CD4-positive, alpha-beta T cell treated with Interferon gamma for 1 hour (primary cell): ENCODE measurements at regions not wholly inside any gene's neighbourhood (a gene's known extent, or its start where the extent isn't known, plus 50 kb on each side); places are given as distances from the start of the nearest gene placed in this dataset.

Source experiments
- DNase-seq: peaks from one replicate; pipeline ENCODE4 v3.0.0-alpha.2; 2020

- DNase-seq: no peak
Observed at GRCh38 chr5:173808079-173808808, 79.9 kb upstream of the CPEB4 start.

DNA sequence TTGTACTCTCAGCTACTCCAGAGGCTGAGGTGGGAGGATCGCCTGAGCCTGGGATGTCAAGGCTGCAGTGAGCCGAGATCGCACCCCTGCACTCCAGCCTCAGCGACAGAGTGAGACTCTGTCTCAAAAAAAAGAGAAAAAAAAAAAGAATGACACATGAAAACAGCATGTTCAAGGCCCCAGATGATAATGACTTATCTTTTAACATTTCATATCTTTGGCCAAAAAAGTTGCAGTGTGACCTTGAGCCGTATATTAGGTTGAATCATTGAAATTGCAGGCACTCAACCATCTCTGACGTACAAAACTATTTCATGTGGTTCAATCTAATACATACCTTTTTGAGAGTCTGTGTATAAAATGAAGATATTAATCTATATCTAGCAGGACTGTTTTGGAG, 79.1 kb upstream of the CPEB4 start:
- DNase-seq: no peak

- no peak for DNase-seq
Observed at GRCh38 chr5:173812811-173813550, 75.2 kb upstream of the CPEB4 start.

GRCh38 chr5:173814053-173814452, 74.1 kb upstream of the CPEB4 start:
- DNase-seq: no peak

DNA sequence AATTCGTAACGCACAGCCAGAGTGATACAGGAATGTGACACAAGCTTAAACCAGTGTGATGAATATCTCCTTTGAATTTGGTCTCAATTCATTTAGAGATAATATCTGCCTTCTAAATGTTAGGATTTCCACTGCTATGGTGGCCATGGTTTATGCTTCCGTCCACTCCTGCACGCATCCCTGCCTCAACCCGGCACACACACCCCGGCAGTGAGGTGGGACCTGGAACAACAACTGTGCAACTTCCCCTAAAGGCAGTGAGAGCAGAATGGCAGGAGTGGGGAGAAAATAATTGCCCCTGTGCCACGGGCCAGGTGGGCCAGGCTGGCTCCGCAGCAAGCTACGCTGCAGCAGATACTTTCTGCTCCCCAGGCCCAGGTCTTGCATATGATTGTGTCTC, 72.6 kb upstream of the CPEB4 start:
- DNase-seq: no peak

DNA sequence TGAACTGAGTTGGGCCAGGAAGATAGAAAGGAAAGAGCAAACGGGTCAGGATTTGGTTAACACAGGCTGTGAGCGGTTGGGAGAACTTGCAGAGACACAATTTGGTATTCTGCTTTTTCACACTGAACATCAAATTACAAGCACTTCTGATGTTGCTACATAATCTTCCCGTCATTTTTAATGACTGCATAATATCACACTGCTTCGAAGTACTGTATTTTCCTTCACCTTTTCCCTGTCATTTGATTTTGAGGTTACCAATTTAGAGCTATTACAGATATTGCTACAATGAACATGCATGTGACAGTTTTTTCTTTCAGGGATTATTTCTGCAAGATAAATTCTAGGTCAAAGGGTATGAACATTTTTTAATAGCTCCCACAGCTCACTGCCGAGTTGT, 71.4 kb upstream of the CPEB4 start:
- DNase-seq: no peak

DNA sequence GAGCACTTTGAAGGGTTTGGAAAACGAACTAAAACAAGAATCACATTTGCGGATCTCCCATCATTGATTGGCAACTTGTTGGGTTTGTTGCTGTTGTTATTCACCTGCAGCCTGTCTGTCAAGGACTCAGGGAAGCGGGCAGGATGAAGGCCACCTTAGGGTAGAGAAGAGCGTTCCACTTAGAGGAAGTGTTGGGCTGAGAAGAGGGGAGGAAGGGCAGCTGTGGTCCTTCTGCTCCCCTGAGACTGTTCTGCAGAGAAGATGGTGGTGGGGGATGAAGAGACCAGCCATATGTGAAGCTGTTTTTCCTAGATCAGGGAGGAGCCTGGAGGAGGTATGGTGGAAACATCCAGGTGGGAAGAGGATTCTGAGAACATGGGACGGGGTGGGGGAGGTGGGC, 70.6 kb upstream of the CPEB4 start:
- no peak for DNase-seq

DNA sequence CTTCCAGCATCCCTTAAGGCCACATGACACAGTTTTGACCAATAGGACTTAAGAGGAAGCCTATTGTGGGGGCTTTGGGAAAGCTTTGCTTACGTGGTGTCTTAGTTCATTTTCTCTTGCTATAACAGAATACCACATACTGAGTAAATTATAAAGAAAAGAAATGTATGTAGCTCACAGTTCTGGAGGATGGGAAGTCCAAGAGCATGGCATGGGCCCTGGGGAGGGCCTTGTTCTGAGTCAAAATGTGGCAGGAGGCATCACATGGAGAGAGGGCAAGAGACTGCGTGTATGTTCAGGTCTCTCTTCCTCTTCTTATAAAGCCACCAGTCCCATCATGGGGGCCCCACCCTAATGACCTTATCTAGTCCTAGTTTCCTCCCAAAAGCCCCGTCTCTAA, 68.6 kb upstream of the CPEB4 start:
- DNase-seq: no peak

- DNase-seq: no peak
Observed at GRCh38 chr5:173823274-173823644, 64.9 kb upstream of the CPEB4 start.

GRCh38 chr5:173823721-173824567, 64.2 kb upstream of the CPEB4 start:
- DNase-seq: no peak

GRCh38 chr5:173825215-173825865, 62.8 kb upstream of the CPEB4 start:
- no peak for DNase-seq

DNA sequence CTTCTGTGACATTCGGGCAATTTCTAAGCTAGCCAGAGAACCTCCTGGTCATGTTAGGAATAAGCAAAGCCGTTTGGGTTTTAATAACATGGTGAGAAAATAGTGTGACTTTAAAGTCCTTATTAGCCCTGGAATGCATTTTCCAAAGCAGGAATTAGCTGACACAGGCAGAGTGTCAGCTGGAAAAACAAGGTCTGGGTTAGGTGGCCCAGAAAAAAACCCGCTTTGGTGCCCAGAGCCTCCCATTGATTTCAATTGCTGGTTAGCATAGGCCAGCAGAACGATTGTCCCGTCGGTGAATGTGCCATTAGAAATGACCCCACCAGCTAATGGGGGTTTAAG, 62.1 kb upstream of the CPEB4 start:
- no peak for DNase-seq

- DNase-seq: no peak
Observed at GRCh38 chr5:173826428-173827350, 61.5 kb upstream of the CPEB4 start.

DNA sequence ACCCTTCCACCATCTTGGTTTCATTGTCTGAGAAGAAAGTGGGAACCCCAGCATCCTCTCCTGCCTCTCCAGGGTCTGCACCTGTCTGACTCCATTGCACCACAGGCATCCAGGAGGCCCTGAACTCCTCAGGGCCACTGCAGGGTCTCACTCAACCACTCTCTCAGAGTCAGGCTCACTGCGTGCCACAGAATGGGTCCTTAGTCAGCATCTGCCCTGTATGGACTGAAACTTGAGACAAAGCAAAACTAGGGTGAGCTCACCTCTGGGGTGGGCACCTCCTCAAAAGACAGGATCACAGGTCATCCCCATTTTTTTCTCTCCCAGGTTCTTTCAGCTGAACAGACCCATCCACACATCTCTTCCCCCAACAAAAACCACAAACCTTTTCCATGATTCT, 59.2 kb upstream of the CPEB4 start:
- no peak for DNase-seq

- DNase-seq: no peak
Observed at GRCh38 chr5:173829826-173830225, 58.3 kb upstream of the CPEB4 start.

GRCh38 chr5:173830421-173830820, 57.7 kb upstream of the CPEB4 start:
- no peak for DNase-seq

DNA sequence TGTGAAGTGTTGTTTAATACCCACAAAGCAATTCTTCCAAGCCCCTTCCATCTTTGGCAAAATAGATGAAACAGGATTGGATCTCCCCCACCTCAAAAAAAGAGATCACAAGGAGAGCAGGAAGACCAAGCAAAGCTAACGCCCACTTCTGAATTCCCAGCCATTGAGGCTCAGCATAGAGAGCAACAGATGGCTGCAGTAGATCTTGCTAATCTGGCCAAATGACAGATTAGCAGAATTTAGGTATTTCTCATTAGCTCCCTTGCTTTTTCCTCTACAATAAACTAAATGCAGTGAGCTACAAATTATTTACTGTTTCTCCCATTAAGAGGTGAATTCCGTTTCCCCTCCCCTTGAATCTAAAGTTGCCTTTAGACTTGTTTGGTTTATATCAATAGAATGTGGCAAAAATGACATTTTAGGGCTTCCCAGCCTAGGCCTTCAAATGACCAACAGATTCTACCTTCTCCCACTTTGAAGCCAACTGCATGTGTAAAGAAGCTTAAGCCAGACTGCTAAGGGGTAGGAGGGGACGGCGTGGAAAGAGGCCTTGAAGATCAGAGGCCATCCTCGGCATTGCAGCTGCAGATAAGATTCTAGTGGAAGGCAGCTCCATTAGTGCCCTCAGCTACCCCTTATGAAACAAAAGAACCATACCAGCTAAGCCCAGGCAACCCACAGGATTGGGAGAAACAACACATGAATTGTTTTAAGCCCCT, 56.8 kb upstream of the CPEB4 start:
- no peak for DNase-seq

DNA sequence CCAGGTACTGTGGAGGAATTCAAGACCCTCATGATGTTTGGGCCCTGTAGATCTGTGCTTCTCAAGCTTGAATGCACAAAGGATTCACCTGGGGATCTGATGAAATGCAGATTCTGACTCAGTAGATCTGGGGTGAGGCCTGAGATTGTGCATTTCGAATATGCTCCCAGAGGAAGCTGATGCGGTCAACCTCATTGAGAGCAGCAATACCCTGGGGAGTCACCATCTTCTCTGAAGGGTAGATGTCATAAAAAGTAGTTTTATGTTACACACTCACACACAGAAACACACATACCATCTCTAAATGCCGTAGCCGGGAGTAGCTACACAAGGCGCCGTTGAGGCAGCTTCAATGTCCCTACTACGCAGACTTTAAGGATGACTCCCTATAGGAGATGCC, 55.8 kb upstream of the CPEB4 start:
- no peak for DNase-seq

- DNase-seq: no peak
Observed at GRCh38 chr5:173833196-173833985, 54.8 kb upstream of the CPEB4 start.

GRCh38 chr5:173834071-173834771, 53.9 kb upstream of the CPEB4 start:
- DNase-seq: no peak
